ENCODE measurements at regions not wholly inside any gene's neighbourhood (a gene's known extent, or its start where the extent isn't known, plus 50 kb on each side); places are given as distances from the start of the nearest gene placed in this dataset.

DNA sequence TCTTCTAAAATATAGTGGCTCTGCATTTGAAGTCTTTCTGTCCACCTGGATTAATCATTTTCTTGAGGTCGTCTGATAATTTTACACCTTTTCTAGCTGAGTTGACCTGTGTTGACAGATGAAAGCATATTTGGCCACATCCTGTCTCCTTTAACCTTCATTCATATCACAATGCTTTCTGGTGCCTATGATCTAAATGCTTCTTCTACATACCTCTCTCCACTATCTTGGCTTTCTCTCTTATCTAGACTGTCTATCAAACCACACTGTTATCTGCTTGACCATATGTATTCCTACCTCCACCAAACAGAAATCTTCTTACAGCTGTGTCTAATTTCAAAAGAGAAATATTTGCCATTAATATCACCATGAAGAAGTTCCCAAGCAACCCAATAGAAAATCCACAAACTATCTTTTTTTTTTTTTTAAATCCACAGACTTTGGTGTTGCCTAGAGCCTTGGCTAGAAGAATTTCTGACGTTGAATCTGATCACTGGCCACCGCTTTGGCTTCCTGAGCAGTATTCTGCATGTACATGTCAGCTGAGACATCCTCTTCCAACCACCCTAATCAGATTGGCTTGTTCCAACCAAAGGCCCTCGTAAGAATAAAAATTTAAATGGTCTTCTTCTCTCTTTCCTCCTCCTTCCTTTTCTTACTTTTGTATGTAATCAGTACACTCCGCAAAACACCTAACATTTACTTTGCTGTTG, 66.3 kb upstream of the SP4 start:
- in situ Hi-C loops (cut with HindIII; ENCODE audit: low sequenced_read_pairs): no loop called here
- DNase-seq (ENCODE audit: low read depth, low spot score): no peak
- TF ChIP-seq CTCF (IDR thresholded peaks at IDR 0.05; ENCODE audit: low read depth, low read length): no peak
- H3K4me3 ChIP-seq (ENCODE audit: low read depth, low read length): no peak overlapping the region

DNA sequence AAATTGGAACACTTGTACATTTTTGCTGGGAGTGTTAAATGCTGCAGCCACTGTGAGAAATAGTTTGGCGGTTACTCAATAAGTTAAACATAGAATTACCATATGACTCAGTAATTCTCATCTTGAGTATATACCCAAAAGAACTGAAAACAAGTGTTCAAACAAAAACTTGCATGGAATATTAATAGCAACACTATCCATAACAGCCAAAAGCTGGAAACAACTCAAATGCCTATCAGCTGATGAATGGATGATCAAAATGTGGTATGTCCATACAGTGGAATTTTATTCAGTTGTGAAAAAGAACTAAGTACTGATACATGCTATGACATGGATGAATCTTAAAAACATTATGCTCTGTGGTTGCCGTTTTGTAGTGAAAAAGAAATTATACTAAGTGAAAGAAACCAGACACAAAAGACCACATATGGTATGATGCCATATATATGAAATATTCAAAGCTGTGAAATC, 63.0 kb upstream of the SP4 start:
- peak; percentile 1 for DNase-seq (ENCODE audit: low read depth, low spot score)
- no peak for TF ChIP-seq CTCF (IDR thresholded peaks at IDR 0.05; ENCODE audit: low read depth, low read length)
- no peak overlapping the region for H3K4me3 ChIP-seq (ENCODE audit: low read depth, low read length)
- in situ Hi-C loops (cut with HindIII; ENCODE audit: low sequenced_read_pairs): no loop called here

DNA sequence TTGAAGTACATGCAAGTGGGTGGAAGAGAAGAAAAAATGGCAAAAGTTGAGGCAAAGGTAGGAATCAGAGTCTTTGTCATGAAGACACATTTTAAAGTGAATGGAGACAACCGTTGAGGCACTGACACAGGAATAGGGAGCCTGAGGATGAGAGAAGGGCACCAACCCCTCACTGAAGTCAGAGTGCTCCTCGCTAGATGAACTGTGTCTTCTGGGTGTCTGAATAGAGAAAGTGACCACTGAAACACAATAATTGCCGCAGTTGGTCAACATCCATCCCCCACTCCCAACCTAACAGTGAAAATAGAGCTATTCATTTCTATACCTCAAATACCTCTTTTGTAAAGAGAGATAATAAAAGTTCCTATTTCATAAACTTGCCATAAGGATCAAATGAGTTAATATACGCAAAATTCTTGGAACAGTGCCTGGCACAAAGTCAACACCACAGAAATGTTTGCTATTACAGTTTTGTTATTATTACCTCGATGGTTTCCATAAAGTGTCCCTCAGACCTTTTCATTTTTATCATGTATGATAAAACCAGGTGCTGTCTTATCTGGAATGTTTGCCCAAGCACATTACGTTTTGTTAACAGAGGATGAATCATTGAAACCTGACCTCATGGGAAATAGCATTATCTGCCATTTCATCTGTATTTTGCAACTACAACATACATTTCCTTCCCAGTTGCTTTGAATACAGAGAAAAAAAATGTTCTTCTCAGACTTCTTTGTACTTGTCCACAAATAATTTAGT, 61.8 kb upstream of the SP4 start:
- TF ChIP-seq CTCF (IDR thresholded peaks at IDR 0.05; ENCODE audit: low read depth, low read length): no peak
- H3K4me3 ChIP-seq (ENCODE audit: low read depth, low read length): no peak overlapping the region
- peak; percentile 30 for DNase-seq (ENCODE audit: low read depth, low spot score)
- in situ Hi-C loops (cut with HindIII; ENCODE audit: low sequenced_read_pairs): no loop called here

GRCh38 chr7:21367081-21367480, 60.8 kb upstream of the SP4 start:
- no peak for DNase-seq (ENCODE audit: low read depth, low spot score)
- in situ Hi-C loops (cut with HindIII; ENCODE audit: low sequenced_read_pairs): no loop called here
- H3K4me3 ChIP-seq (ENCODE audit: low read depth, low read length): no peak overlapping the region
- TF ChIP-seq CTCF (IDR thresholded peaks at IDR 0.05; ENCODE audit: low read depth, low read length): no peak

DNA sequence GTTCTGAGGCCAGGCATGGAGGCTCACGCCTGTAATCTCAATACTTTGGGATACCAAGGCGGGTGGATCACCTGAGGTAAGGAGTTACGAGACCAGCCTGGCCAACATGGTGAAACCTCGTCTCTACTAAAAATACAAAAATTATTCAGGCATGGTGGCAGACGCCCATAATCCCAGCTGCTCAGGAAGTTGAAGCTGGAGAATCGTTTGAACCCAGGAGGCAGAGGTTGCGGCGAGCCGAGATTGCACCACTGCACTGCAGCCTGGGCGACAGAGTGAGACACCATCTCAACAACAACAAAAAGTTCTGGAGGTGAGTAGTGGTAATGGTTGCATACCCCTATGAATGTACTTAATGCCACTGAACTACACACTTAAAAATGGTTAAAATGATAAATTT, 60.3 kb upstream of the SP4 start:
- no peak overlapping the region for H3K4me3 ChIP-seq (ENCODE audit: low read depth, low read length)
- TF ChIP-seq CTCF (IDR thresholded peaks at IDR 0.05; ENCODE audit: low read depth, low read length): no peak
- DNase-seq (ENCODE audit: low read depth, low spot score): no peak
- in situ Hi-C loops (cut with HindIII; ENCODE audit: low sequenced_read_pairs): no loop called here

GRCh38 chr7:21368317-21368716, 59.6 kb upstream of the SP4 start:
- in situ Hi-C loops (cut with HindIII; ENCODE audit: low sequenced_read_pairs): no loop called here
- no peak for TF ChIP-seq CTCF (IDR thresholded peaks at IDR 0.05; ENCODE audit: low read depth, low read length)
- no peak for DNase-seq (ENCODE audit: low read depth, low spot score)
- no peak overlapping the region for H3K4me3 ChIP-seq (ENCODE audit: low read depth, low read length)

Data from astrocyte of the spinal cord (primary cell).